DMS 273 (cell line): ENCODE measurements at regions not wholly inside any gene's neighbourhood (a gene's known extent, or its start where the extent isn't known, plus 50 kb on each side); places are given as distances from the start of the nearest gene placed in this dataset.

Experiments
- DNase-seq: peaks from one replicate; lab custom pipeline; 2025; ENCODE audit not compliant: unreplicated experiment; lab: John Stamatoyannopoulos, UW

DNA sequence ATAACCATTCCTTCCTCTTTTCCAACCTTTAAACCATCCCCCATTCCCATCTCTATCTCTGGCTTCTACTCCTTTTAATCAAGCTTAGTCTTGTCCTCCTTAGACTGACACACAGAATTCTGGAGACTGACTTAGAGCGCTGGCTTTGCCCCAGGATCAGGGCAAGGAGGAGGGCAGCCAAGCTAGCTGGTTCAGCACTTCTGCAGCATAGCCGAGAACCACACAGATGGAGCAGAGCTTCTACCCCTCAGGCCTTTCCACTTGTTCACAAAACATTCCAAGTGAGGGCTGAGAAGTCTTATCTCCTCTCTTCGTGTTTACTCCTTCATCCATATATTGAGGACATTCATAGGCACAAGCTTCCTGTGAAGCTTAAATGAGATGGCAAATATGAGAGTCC is 246.5 kb upstream of the PEX5L start:
- DNase-seq: no peak

DNA sequence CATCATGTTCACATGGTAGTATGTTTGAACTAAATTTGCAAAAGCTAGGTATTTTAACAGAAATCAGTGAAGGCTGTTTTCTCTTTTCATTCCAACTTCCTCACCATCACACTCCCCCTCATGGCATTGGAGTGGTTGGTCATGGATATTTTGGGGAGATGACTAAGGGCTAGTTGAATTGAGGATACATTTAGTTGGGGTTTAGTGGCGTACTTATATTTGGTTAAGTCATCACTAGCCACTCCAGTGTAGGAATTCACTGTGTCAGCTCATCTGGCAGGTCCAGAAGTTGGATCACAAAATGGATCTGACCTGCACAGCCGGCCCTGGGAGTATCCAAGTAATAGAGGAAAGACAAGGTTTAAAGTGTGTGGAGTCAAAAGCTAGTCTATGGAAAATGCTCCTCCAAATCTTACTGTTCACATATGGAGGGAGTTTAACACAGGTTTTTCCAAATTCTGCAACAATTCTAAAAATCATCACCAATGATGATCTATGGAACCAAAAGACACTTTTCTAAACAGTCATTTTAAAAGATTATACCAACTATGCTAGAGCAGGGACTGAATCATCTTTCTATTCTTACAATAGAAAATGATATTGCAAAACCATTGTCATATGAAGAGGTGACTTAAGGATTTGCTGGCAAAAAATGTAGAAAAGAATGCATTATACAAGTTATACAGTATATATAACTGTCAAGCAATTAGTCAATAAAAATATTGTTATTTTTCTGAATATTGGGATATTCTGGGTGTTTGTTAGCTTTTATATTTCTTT is 247.8 kb upstream of the PEX5L start:
- DNase-seq: no peak

- no peak for DNase-seq
Measured at GRCh38 chr3:180287703-180288102, 251.0 kb upstream of the PEX5L start.

DNA sequence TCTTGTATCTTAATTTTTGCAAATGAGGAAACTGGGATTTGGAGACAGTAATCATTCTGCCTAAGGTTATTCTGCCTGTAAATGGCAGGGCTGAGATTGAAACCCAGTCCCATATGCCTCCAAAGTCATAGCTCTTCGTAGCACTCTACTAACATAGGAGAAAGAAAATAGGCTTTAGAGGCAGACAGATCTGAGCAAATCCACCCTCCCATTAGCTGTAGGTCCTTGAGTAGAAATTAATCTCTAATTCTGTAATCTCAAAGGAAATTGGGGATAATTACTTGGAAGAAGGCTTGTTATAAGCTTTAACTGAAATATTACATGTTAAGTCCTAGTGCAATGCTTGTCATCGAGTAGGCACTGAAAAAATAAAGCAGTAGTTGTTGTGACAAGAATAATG is 252.1 kb upstream of the PEX5L start:
- DNase-seq: no peak

- DNase-seq: no peak
Measured at GRCh38 chr3:180290300-180290699, 253.6 kb upstream of the PEX5L start.

DNA sequence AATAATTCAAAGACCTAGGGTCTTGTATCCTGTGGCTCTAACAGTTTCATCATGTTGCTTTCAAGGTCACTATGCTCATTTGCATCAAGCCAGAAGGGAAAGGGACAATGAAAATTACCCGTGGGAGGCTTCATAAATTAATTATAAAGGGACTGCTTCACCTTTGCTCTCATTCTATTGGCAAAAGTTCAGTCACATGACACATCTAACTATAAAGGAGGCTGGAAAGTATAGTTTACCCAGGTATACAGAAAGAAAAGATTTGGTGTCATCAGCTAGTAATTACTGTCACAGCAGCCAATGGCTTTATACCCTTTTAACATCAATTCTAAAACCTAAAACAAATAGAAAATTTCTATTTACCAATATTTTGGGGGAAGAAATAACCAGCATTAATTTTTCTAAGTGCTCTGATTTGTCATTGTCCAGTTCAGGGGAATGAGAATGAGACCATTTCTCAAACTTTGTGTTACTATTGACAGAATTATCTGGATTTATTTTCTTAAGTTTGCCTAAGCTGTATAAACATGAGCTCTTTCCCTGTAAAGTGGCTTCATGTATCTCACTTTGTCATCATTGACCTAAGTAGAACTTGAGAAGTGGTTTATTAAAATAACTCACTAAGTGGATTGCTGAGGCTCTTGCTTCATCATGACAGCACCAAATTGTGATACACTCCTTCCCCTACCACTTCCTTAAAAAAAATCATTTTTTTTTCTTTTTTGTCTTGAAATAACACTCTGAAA is 257.7 kb upstream of the PEX5L start:
- no peak for DNase-seq

- DNase-seq: no peak
Measured at GRCh38 chr3:180295811-180296210, 259.1 kb upstream of the PEX5L start.

DNA sequence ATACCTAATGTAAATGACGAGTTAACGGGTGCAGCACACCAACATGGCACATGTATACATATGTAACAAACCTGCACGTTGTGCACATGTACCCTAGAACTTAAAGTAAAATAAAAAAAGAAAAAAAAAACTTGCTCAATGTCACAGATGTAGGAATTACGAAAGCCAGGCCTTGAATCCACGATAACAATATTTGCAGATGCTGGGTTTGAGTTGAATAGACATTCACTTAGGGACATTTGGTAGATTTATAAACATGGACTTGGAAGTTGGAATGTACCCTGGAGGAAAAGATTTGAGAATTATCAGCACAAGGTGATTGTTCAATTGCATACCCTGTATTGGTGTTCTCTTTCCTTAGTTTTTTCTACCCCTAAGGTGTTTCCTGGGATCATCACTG is 260.2 kb upstream of the PEX5L start:
- no peak for DNase-seq

GRCh38 chr3:180306155-180306554 is 269.4 kb upstream of the PEX5L start:
- no peak for DNase-seq

DNA sequence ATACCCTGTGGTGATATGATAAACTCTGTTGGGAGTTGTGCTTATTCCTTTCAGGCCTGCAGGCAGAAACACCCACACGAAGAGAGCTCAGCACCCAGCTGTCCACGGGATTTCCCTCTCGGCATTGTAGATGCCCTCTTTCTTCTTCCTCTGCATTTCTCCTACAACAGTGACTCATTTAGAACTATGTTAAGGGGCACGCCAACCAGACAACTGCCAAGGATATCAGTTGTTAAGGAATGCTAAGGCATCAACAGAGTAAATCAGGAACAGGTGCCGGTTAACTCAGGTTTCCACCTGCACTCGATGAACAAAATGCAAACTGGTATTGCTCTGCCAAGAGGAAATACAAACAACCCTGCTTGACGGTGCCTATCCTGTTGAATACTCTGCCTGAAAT is 270.0 kb upstream of the PEX5L start:
- DNase-seq: no peak

DNA sequence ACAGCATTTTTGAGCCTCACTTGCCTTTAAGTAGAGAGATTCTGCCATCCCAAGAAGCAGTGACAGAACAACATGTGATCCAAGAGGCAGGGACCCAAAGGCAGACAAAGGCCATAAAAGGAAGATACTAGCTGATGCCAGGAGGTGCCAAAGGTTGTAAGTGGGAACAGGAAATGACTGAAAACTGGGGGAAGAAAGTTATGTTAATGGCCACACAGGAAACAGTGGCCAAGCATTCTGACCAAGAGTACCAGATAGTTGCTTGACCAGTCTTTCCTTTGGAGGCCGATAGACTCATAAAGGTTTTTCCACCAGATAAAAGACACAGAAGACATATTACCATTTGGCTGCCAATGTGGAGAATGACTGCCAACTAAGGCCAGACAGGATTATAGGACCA is 274.5 kb upstream of the PEX5L start:
- no peak for DNase-seq

GRCh38 chr3:180316321-180316720 is 279.6 kb upstream of the PEX5L start:
- DNase-seq: no peak

DNA sequence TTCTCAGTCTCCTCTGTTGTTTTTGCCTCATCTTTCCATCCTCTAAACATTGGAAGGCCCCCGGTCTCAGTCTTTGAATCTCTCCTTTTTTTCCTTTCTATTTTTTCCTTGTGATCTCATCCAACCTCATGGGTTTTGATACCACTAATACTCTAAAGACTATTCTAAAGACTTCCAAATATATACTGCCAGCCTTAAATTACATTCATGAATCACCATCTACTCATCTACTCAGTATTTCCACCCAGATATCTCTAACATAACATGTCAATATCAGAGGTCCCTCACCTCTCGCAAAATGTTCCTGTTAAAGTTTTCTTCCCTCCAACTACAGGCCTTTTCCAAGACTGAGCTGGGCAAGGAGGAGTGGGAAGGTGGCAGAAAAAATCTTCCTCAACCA is 282.5 kb upstream of the TTC14 start:
- no peak for DNase-seq

DNA sequence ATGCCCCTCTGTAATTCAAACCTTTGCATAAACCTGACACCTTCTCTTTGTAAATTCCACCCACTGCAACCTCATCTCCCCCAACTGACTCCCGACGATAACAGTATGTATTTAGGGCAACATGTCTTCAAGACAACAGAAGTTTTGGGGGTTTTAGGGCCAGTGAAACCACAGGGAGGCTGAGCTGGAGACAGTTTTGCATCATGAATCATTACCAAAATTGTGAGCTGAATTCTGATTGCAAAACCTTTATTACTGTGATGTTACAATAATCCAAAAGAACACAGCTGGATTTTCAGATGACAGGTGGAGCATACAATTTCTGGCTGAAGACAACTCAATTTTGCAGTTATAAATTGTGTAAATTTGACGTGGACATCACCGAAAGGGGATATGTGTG is 281.3 kb upstream of the TTC14 start:
- no peak for DNase-seq

- no peak for DNase-seq
Measured at GRCh38 chr3:180321534-180321933, 280.4 kb upstream of the TTC14 start.

GRCh38 chr3:180322829-180323228 is 279.1 kb upstream of the TTC14 start:
- DNase-seq: no peak

- DNase-seq: no peak
Measured at GRCh38 chr3:180324791-180325190, 277.2 kb upstream of the TTC14 start.

GRCh38 chr3:180325533-180325932 is 276.4 kb upstream of the TTC14 start:
- no peak for DNase-seq

DNA sequence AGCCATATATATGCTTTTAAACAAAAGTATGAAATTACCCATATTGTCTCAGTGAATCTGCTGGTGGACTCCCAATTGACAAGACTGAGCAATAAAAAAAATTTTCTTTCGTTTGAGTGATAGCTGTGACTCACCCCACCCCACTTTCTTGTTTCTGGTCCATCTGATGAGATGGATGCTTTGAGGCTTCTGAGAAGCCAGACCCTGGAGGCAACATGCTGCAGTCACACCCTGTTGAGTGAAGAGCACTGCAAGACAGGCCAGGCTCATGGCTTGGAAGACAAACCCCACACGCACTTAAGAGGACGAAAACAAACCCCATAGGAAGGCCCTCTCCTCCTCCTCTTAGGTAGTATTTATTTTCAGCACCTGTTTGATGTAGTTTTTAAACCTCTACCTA is 276.0 kb upstream of the TTC14 start:
- DNase-seq: no peak

GRCh38 chr3:180329187-180329586 is 272.8 kb upstream of the TTC14 start:
- no peak for DNase-seq

- DNase-seq: no peak
Measured at GRCh38 chr3:180329847-180330246, 272.1 kb upstream of the TTC14 start.

GRCh38 chr3:180330440-180330839 is 271.5 kb upstream of the TTC14 start:
- DNase-seq: no peak

DNA sequence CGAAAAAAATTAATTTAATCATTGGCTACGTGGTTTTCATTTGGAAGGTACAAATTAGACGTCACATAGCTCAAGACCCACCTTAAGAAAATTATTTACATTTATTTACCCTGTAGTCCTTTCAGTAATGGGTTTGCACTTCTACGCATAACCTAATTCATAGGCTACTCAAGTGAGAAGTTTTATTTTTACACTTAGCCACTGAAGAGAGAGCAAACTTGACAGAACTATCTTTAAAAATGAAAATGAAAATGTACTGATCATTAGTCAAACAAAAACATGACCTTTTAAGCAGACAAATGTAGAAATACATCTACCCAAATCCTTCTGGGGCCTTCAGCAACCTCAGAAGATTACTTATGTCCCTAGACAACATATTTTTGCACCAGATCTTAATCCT is 269.4 kb upstream of the TTC14 start:
- no peak for DNase-seq
